HG02852 (cell line): ENCODE measurements at regions not wholly inside any gene's neighbourhood (a gene's known extent, or its start where the extent isn't known, plus 50 kb on each side); places are given as distances from the start of the nearest gene placed in this dataset.

ENCODE experiments used
- ATAC-seq: cut with Tn5 transposase; IDR thresholded peaks from one replicate; pipeline ENCODE4 v1.9.1; 2021; ENCODE audit warnings: mild to moderate bottlenecking, moderate library complexity; ENCODE audit not compliant: unreplicated experiment

- no peak for ATAC-seq
These were observed 152.9 kb downstream of the CBLN1 start for GRCh38 chr16:49128740-49129139.

- ATAC-seq: no peak
These were observed 154.5 kb downstream of the CBLN1 start for GRCh38 chr16:49127103-49127502.

- ATAC-seq: no peak
These were observed 160.0 kb downstream of the CBLN1 start for GRCh38 chr16:49121636-49122035.

GRCh38 chr16:49120631-49121030, 161.0 kb downstream of the CBLN1 start:
- no peak for ATAC-seq

- no peak for ATAC-seq
These were observed 164.8 kb downstream of the CBLN1 start for GRCh38 chr16:49116873-49117272.

GRCh38 chr16:49115956-49116355, 165.7 kb downstream of the CBLN1 start:
- no peak for ATAC-seq

- no peak for ATAC-seq
These were observed 168.9 kb downstream of the CBLN1 start for GRCh38 chr16:49112754-49113153.

- no peak for ATAC-seq
These were observed 170.3 kb downstream of the CBLN1 start for GRCh38 chr16:49111351-49111750.

GRCh38 chr16:49108611-49109010, 173.0 kb downstream of the CBLN1 start:
- ATAC-seq: no peak

GRCh38 chr16:49103298-49103697, 178.3 kb downstream of the CBLN1 start:
- ATAC-seq: no peak

GRCh38 chr16:49101997-49102396, 179.6 kb downstream of the CBLN1 start:
- no peak for ATAC-seq

GRCh38 chr16:49100366-49100765, 181.3 kb downstream of the CBLN1 start:
- no peak for ATAC-seq

GRCh38 chr16:49097964-49098363, 183.7 kb downstream of the CBLN1 start:
- no peak for ATAC-seq

- ATAC-seq: no peak
These were observed 185.3 kb downstream of the CBLN1 start for GRCh38 chr16:49096176-49096945.

GRCh38 chr16:49095539-49095938, 186.1 kb downstream of the CBLN1 start:
- no peak for ATAC-seq

- no peak for ATAC-seq
These were observed 187.2 kb downstream of the CBLN1 start for GRCh38 chr16:49094471-49094870.

GRCh38 chr16:49093939-49094338, 187.7 kb downstream of the CBLN1 start:
- ATAC-seq: no peak

- ATAC-seq: no peak
These were observed 188.9 kb downstream of the CBLN1 start for GRCh38 chr16:49092704-49093103.

GRCh38 chr16:49089533-49089932, 192.1 kb downstream of the CBLN1 start:
- no peak for ATAC-seq

- no peak for ATAC-seq
These were observed 192.6 kb downstream of the CBLN1 start for GRCh38 chr16:49089039-49089438.

- no peak for ATAC-seq
These were observed 196.0 kb downstream of the CBLN1 start for GRCh38 chr16:49085686-49086085.

- ATAC-seq: no peak
These were observed 196.8 kb downstream of the CBLN1 start for GRCh38 chr16:49084628-49085390.
